ENCODE measurements at regions not wholly inside any gene's neighbourhood (a gene's known extent, or its start where the extent isn't known, plus 50 kb on each side); places are given as distances from the start of the nearest gene placed in this dataset.

GRCh38 chr15:77798151-77798835 lies 165.6 kb upstream of the LINGO1 start:
- H3K36me3 ChIP-seq (ENCODE audit: insufficient read depth, low read length), result no peaks in the 10 kb centered on the region
- no peaks in the 10 kb centered on the region for H3K4me1 ChIP-seq (ENCODE audit: control insufficient read depth, insufficient read depth, low read length)
- H3K4me2 ChIP-seq (ENCODE audit: low read length), result no peak overlapping the region
- no peak overlapping the region for H3K9ac ChIP-seq (ENCODE audit: low read depth, low read length)
- peaks cover 54% of the 10 kb centered on the region for H3K27me3 ChIP-seq (ENCODE audit: control insufficient read depth, insufficient read depth, low read length)
- H3K9me3 ChIP-seq (replicated peaks; ENCODE audit: low read length), result no peaks in the 10 kb centered on the region
- H3K4me3 ChIP-seq (ENCODE audit: low read length), result no peak overlapping the region

- Histone ChIP-seq H3K4me3 (ENCODE audit: low read length) (no peak overlapping the region), H3K9ac (ENCODE audit: low read depth, low read length) (no peak overlapping the region)
Measured at GRCh38 chr15:77797270-77797669, 164.6 kb upstream of the LINGO1 start.

GRCh38 chr15:77796046-77796729 lies 163.5 kb upstream of the LINGO1 start:
- no peaks in the 10 kb centered on the region for H3K9me3 ChIP-seq (replicated peaks; ENCODE audit: low read length)
- no peak overlapping the region for H3K9ac ChIP-seq (ENCODE audit: low read depth, low read length)
- H3K4me2 ChIP-seq (ENCODE audit: low read length), result no peak overlapping the region
- no peak overlapping the region for H3K4me3 ChIP-seq (ENCODE audit: low read length)
- no peaks in the 10 kb centered on the region for H3K36me3 ChIP-seq (ENCODE audit: insufficient read depth, low read length)
- H3K4me1 ChIP-seq (ENCODE audit: control insufficient read depth, insufficient read depth, low read length), result no peaks in the 10 kb centered on the region
- peaks cover 63% of the 10 kb centered on the region for H3K27me3 ChIP-seq (ENCODE audit: control insufficient read depth, insufficient read depth, low read length)

More at GRCh38 chr15:77797270-77797669, 164.6 kb upstream of the LINGO1 start:
- H3K4me2 ChIP-seq (ENCODE audit: low read length), result no peak overlapping the region
- H3K9me3 ChIP-seq (replicated peaks; ENCODE audit: low read length), result no peaks in the 10 kb centered on the region
- H3K36me3 ChIP-seq (ENCODE audit: insufficient read depth, low read length), result no peaks in the 10 kb centered on the region
- no peaks in the 10 kb centered on the region for H3K4me1 ChIP-seq (ENCODE audit: control insufficient read depth, insufficient read depth, low read length)
- H3K27me3 ChIP-seq (ENCODE audit: control insufficient read depth, insufficient read depth, low read length), result peaks cover 57% of the 10 kb centered on the region

GRCh38 chr15:77795446-77795845 lies 162.7 kb upstream of the LINGO1 start:
- Histone ChIP-seq H3K9me3 (replicated peaks; ENCODE audit: low read length) (no peaks in the 10 kb centered on the region), H3K9ac (ENCODE audit: low read depth, low read length) (no peak overlapping the region), H3K4me2 (ENCODE audit: low read length) (no peak overlapping the region), H3K36me3 (ENCODE audit: insufficient read depth, low read length) (no peaks in the 10 kb centered on the region), H3K4me3 (ENCODE audit: low read length) (no peak overlapping the region), H3K4me1 (ENCODE audit: control insufficient read depth, insufficient read depth, low read length) (no peaks in the 10 kb centered on the region), H3K27me3 (ENCODE audit: control insufficient read depth, insufficient read depth, low read length) (peaks cover 63% of the 10 kb centered on the region)

GRCh38 chr15:77791941-77792340 lies 159.2 kb upstream of the LINGO1 start:
- no peak overlapping the region for H3K9ac ChIP-seq (ENCODE audit: low read depth, low read length)
- no peaks in the 10 kb centered on the region for H3K4me1 ChIP-seq (ENCODE audit: control insufficient read depth, insufficient read depth, low read length)
- H3K4me3 ChIP-seq (ENCODE audit: low read length), result no peak overlapping the region
- no peaks in the 10 kb centered on the region for H3K36me3 ChIP-seq (ENCODE audit: insufficient read depth, low read length)
- H3K27me3 ChIP-seq (ENCODE audit: control insufficient read depth, insufficient read depth, low read length), result peaks cover 49% of the 10 kb centered on the region
- H3K9me3 ChIP-seq (replicated peaks; ENCODE audit: low read length), result no peaks in the 10 kb centered on the region
- no peak overlapping the region for H3K4me2 ChIP-seq (ENCODE audit: low read length)

- Histone ChIP-seq H3K36me3 (ENCODE audit: insufficient read depth, low read length) (no peaks in the 10 kb centered on the region), H3K4me3 (ENCODE audit: low read length) (no peak overlapping the region), H3K4me2 (ENCODE audit: low read length) (no peak overlapping the region), H3K27me3 (ENCODE audit: control insufficient read depth, insufficient read depth, low read length) (peaks cover 55% of the 10 kb centered on the region), H3K9ac (ENCODE audit: low read depth, low read length) (no peak overlapping the region), H3K4me1 (ENCODE audit: control insufficient read depth, insufficient read depth, low read length) (no peaks in the 10 kb centered on the region), H3K9me3 (replicated peaks; ENCODE audit: low read length) (no peaks in the 10 kb centered on the region)
Measured at GRCh38 chr15:77790481-77790880, 157.8 kb upstream of the LINGO1 start.

- H3K27me3 ChIP-seq (ENCODE audit: control insufficient read depth, insufficient read depth, low read length), result peaks cover 56% of the 10 kb centered on the region
Measured at GRCh38 chr15:77786956-77787355, 154.2 kb upstream of the LINGO1 start.

GRCh38 chr15:77786181-77786890 lies 153.6 kb upstream of the LINGO1 start:
- no peak overlapping the region for H3K4me3 ChIP-seq (ENCODE audit: low read length)
- H3K36me3 ChIP-seq (ENCODE audit: insufficient read depth, low read length), result no peaks in the 10 kb centered on the region
- H3K9me3 ChIP-seq (replicated peaks; ENCODE audit: low read length), result no peaks in the 10 kb centered on the region
- peaks cover 53% of the 10 kb centered on the region for H3K27me3 ChIP-seq (ENCODE audit: control insufficient read depth, insufficient read depth, low read length)
- H3K9ac ChIP-seq (ENCODE audit: low read depth, low read length), result no peak overlapping the region
- H3K4me1 ChIP-seq (ENCODE audit: control insufficient read depth, insufficient read depth, low read length), result no peaks in the 10 kb centered on the region
- H3K4me2 ChIP-seq (ENCODE audit: low read length), result no peak overlapping the region

More at GRCh38 chr15:77786956-77787355, 154.2 kb upstream of the LINGO1 start:
- Histone ChIP-seq H3K4me2 (ENCODE audit: low read length) (no peak overlapping the region), H3K4me1 (ENCODE audit: control insufficient read depth, insufficient read depth, low read length) (no peaks in the 10 kb centered on the region), H3K9me3 (replicated peaks; ENCODE audit: low read length) (no peaks in the 10 kb centered on the region), H3K9ac (ENCODE audit: low read depth, low read length) (no peak overlapping the region), H3K36me3 (ENCODE audit: insufficient read depth, low read length) (no peaks in the 10 kb centered on the region), H3K4me3 (ENCODE audit: low read length) (no peak overlapping the region)

- H3K4me1 ChIP-seq (ENCODE audit: control insufficient read depth, insufficient read depth, low read length), result no peaks in the 10 kb centered on the region
- no peaks in the 10 kb centered on the region for H3K9me3 ChIP-seq (replicated peaks; ENCODE audit: low read length)
Measured at GRCh38 chr15:77784361-77785292, 151.9 kb upstream of the LINGO1 start.

GRCh38 chr15:77783636-77784035 lies 150.9 kb upstream of the LINGO1 start:
- Histone ChIP-seq H3K36me3 (ENCODE audit: insufficient read depth, low read length) (no peaks in the 10 kb centered on the region), H3K27me3 (ENCODE audit: control insufficient read depth, insufficient read depth, low read length) (peaks cover 47% of the 10 kb centered on the region)

More at GRCh38 chr15:77784361-77785292, 151.9 kb upstream of the LINGO1 start:
- no peak overlapping the region for H3K4me3 ChIP-seq (ENCODE audit: low read length)
- H3K36me3 ChIP-seq (ENCODE audit: insufficient read depth, low read length), result no peaks in the 10 kb centered on the region
- peaks cover 49% of the 10 kb centered on the region for H3K27me3 ChIP-seq (ENCODE audit: control insufficient read depth, insufficient read depth, low read length)
- H3K4me2 ChIP-seq (ENCODE audit: low read length), result no peak overlapping the region
- H3K9ac ChIP-seq (ENCODE audit: low read depth, low read length), result no peak overlapping the region

GRCh38 chr15:77782691-77783090 lies 150.0 kb upstream of the LINGO1 start:
- Histone ChIP-seq H3K4me2 (ENCODE audit: low read length) (no peak overlapping the region), H3K36me3 (ENCODE audit: insufficient read depth, low read length) (no peaks in the 10 kb centered on the region), H3K4me1 (ENCODE audit: control insufficient read depth, insufficient read depth, low read length) (no peaks in the 10 kb centered on the region), H3K4me3 (ENCODE audit: low read length) (no peak overlapping the region), H3K9ac (ENCODE audit: low read depth, low read length) (no peak overlapping the region), H3K27me3 (ENCODE audit: control insufficient read depth, insufficient read depth, low read length) (peaks cover 44% of the 10 kb centered on the region), H3K9me3 (replicated peaks; ENCODE audit: low read length) (no peaks in the 10 kb centered on the region)

More at GRCh38 chr15:77783636-77784035, 150.9 kb upstream of the LINGO1 start:
- no peaks in the 10 kb centered on the region for H3K9me3 ChIP-seq (replicated peaks; ENCODE audit: low read length)
- H3K4me1 ChIP-seq (ENCODE audit: control insufficient read depth, insufficient read depth, low read length), result no peaks in the 10 kb centered on the region
- no peak overlapping the region for H3K4me3 ChIP-seq (ENCODE audit: low read length)
- H3K9ac ChIP-seq (ENCODE audit: low read depth, low read length), result no peak overlapping the region
- no peak overlapping the region for H3K4me2 ChIP-seq (ENCODE audit: low read length)

All from skeletal muscle satellite cell (primary cell).